GM19438 (cell line): ENCODE measurements at regions not wholly inside any gene's neighbourhood (a gene's known extent, or its start where the extent isn't known, plus 50 kb on each side); places are given as distances from the start of the nearest gene placed in this dataset.
"Not testable (repeated sequence)": the region's sequence is repeated elsewhere in the genome, so short reads cannot be mapped to it uniquely, and the experiment has no call there.

ENCODE experiments used
- ATAC-seq: cut with Tn5 transposase; IDR thresholded peaks from one replicate; pipeline ENCODE4 v1.9.1; 2021; ENCODE audit warnings: low read depth; ENCODE audit not compliant: unreplicated experiment

- no peak for ATAC-seq
Measured at GRCh38 chr13:27327633-27328032, 57.0 kb downstream of the RASL11A start.

GRCh38 chr13:27329210-27329609 is 58.6 kb downstream of the RASL11A start:
- ATAC-seq, result no peak

GRCh38 chr13:27334774-27335435 is 64.3 kb downstream of the RASL11A start:
- no peak for ATAC-seq

- ATAC-seq, result no peak
Measured at GRCh38 chr13:27336014-27336673, 65.5 kb downstream of the RASL11A start.

- ATAC-seq, result no peak
Measured at GRCh38 chr13:27338207-27338606, 67.6 kb downstream of the RASL11A start.

- ATAC-seq, result no peak
Measured at GRCh38 chr13:27338816-27339215, 68.2 kb downstream of the RASL11A start.

GRCh38 chr13:27339299-27339698 is 68.7 kb downstream of the RASL11A start:
- ATAC-seq, result no peak

GRCh38 chr13:27341616-27342015 is 71.0 kb downstream of the RASL11A start:
- ATAC-seq, result no peak

- ATAC-seq, result no peak
Measured at GRCh38 chr13:27347211-27347772, 76.7 kb downstream of the RASL11A start.

GRCh38 chr13:27348461-27348860 is 76.0 kb upstream of the GTF3A start:
- no peak for ATAC-seq

- ATAC-seq, result no peak
Measured at GRCh38 chr13:27349458-27349857, 75.0 kb upstream of the GTF3A start.

GRCh38 chr13:27350825-27351224 is 73.6 kb upstream of the GTF3A start:
- ATAC-seq, result not testable (repeated sequence)

GRCh38 chr13:27352698-27353097 is 71.7 kb upstream of the GTF3A start:
- peak; percentile 19 for ATAC-seq

GRCh38 chr13:27353166-27353583 is 71.2 kb upstream of the GTF3A start:
- peak; percentile 94 for ATAC-seq

- ATAC-seq, result no peak
Measured at GRCh38 chr13:27353708-27354107, 70.7 kb upstream of the GTF3A start.

- no peak for ATAC-seq
Measured at GRCh38 chr13:27354379-27354778, 70.0 kb upstream of the GTF3A start.

- no peak for ATAC-seq
Measured at GRCh38 chr13:27355894-27356293, 68.5 kb upstream of the GTF3A start.

GRCh38 chr13:27358420-27358819 is 66.0 kb upstream of the GTF3A start:
- no peak for ATAC-seq

- no peak for ATAC-seq
Measured at GRCh38 chr13:27359199-27359821, 65.1 kb upstream of the GTF3A start.

- ATAC-seq, result no peak
Measured at GRCh38 chr13:27360562-27360961, 63.9 kb upstream of the GTF3A start.

GRCh38 chr13:27362064-27362751 is 62.2 kb upstream of the GTF3A start:
- ATAC-seq, result peak; percentile 86
